Testis (tissue), 2 donors: ENCODE measurements at regions not wholly inside any gene's neighbourhood (a gene's known extent, or its start where the extent isn't known, plus 50 kb on each side); places are given as distances from the start of the nearest gene placed in this dataset.

Source experiments
- POLR2A ChIP-seq: fragments of 450-650 bp; IDR thresholded peaks from one replicate; pipeline ENCODE4 v1.6.1; 2017; ENCODE audit warnings: antibody characterized with exemption, mild to moderate bottlenecking, moderate library complexity
- TF ChIP-seq, protein P1 (sequence below), 3 experiments: fragments of 450-650 bp in 2 of 3; fragments of 200-600 bp in 1 of 3; sonication (generic) in 1 of 3; IDR thresholded peaks; one replicate each; pipeline ENCODE4 v1.5.1; 2016 to 2019; ENCODE audit warnings: antibody characterized with exemption in 3 of 3, mild to moderate bottlenecking in 2 of 3, moderate library complexity in 1 of 3

DNA sequence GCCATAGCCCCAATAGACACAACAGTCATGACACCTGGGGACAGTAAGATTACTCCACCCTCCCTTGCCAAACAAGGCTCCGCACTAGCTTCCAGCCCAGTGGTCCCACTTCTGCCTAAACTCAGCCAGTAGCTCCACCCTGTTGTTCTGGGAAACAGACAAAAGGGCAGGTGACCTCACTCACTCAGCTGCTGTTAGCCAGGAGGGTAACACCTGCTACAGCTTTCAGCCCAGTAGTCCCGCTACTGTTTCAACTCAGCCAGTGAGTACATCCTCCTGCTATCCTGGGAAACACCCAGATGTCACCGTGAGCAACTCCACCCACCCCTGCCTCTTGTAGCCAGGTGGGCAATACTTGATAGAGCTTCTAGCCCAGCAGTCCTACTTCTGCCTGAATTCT is 162.7 kb upstream of the CPXCR1 start:
- TF ChIP-seq, protein P1, sequence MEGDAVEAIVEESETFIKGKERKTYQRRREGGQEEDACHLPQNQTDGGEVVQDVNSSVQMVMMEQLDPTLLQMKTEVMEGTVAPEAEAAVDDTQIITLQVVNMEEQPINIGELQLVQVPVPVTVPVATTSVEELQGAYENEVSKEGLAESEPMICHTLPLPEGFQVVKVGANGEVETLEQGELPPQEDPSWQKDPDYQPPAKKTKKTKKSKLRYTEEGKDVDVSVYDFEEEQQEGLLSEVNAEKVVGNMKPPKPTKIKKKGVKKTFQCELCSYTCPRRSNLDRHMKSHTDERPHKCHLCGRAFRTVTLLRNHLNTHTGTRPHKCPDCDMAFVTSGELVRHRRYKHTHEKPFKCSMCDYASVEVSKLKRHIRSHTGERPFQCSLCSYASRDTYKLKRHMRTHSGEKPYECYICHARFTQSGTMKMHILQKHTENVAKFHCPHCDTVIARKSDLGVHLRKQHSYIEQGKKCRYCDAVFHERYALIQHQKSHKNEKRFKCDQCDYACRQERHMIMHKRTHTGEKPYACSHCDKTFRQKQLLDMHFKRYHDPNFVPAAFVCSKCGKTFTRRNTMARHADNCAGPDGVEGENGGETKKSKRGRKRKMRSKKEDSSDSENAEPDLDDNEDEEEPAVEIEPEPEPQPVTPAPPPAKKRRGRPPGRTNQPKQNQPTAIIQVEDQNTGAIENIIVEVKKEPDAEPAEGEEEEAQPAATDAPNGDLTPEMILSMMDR (IDR thresholded peaks at IDR 0.05), result no peak
- no peak for TF ChIP-seq POLR2A
